ENCODE measurements at regions not wholly inside any gene's neighbourhood (a gene's known extent, or its start where the extent isn't known, plus 50 kb on each side); places are given as distances from the start of the nearest gene placed in this dataset.
"Not testable (repeated sequence)": the region's sequence is repeated elsewhere in the genome, so short reads cannot be mapped to it uniquely, and the experiment has no call there.

DNA sequence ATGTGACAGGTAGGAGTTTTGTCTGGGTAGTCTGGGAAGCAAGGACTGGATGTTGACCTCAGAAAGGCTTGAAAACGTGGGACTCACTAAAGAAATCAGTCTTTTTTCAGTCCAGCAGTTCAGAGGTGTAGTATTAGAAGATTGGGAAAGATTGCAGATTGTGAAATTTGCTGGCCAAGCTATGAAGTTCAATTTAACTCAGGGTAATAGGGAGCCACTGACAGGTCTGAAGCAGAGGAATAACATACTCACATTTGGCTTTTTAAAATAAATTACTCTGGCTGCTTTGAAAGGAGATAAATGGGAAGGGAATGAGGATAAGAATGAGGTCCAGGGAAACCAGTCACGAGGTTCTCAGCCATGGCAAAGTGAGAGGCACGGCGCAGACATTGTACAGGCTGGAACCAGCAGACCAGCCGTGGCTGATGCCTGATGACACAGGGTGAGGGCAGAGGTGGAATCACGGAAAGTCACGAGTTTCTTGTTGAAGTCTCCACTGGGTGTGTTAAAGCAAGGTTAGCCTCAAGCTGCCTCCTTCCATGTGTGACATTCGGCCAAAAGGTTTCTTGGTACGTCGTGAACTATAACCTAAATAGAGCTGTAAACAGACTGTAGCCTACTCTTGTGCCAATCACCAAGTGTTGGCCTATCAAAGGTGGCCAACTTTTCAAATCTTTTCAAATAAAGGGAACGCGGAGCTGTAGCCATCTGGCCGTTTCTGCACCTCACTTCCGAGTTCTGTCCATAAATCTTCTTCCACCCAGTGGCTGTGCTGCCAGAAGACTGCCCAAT, 377.6 kb downstream of the IRS2 start:
- DNase-seq (ENCODE audit: low read depth in 2 of 3, low spot score in 2 of 3): no peak

DNA sequence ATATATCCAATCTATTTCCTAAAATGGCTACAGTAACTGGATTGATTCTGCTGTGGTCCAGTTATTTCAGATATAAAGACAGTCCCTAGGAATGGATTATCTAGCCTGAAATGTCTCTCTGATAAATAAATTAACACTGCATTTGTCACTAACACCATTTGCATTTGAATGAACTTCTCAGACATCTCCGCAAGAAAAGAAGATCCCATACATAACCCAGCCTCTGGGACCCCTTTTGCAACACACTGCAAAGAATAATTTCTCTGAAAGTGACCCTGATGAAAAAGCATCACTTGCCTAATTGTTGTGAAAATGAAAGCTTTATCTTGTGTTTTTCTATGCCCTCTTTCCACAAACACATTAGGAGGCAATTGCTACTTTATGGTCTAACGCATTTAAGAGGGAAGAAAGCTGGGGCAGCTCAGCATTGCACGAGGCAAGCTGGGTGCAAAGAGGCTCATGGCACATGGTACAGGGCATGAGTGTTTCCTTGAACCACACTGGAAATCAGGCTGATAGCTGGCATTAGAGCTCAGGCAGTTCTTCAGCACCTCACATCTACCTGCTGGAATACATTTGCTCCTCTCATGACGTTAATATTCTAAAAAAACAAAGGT, 379.9 kb downstream of the IRS2 start:
- no peak for DNase-seq (ENCODE audit: low read depth in 2 of 3, low spot score in 2 of 3)

DNA sequence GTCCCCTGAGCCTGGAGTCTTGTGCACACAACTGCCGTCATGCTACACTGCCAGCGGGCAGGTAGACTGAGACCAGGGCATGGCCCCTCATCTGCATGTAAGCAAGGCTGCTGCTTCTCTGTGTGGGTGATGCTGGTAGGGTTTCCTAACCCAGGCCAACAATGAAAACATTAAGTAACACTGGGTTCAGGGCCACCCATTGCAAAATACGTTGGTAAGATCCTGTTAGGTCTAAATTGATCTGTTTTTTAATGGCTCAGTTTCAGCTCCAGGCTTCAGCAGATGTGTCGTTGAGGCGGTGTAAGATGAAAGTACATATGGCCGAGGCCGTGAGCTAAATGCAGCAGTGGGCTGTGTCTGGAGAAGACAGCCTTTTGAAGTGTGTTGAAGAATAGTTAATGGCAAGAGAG, 383.4 kb downstream of the IRS2 start:
- DNase-seq (ENCODE audit: low read depth in 2 of 3, low spot score in 2 of 3): no peak

DNA sequence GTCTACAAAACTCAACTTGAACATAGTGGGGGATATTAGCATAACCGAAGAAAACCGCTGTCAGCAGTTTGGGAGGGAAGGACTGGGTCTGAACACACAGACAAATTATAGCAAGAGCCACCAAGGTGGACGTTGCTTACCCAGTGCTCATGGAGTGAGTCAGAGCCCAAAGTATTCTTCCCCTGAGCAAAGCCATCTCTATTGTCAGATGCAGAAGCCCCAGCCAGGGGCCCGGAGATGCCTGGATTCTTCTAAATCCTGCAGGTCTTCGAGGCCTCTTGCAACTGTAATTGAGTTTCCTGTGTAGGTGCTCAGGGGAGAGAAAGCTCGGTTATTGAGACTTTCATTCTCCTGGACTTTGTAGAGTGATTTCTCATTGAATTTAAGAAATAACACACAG, 384.5 kb downstream of the IRS2 start:
- no peak for DNase-seq (ENCODE audit: low read depth in 2 of 3, low spot score in 2 of 3)

DNA sequence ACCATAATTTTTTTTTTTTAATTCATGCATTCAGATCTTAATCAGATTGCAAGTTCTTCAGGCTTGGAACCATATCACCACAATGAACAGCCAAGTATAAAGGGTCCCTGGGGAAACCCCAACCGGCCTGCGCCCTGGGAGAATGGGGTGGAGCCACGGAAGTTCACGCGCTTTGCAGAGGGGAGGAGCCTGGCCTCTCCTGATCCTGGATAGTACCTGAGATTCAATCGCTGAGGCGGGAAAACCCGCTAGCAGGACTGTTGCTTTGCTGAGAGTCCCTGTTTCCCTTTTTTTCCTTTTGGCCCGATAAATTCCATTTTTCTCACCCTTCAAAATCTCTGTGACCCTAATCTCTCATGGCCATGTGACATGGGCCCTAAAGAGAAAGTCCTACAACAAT, 385.1 kb downstream of the IRS2 start:
- DNase-seq (ENCODE audit: low read depth in 2 of 3, low spot score in 2 of 3): no peak

DNA sequence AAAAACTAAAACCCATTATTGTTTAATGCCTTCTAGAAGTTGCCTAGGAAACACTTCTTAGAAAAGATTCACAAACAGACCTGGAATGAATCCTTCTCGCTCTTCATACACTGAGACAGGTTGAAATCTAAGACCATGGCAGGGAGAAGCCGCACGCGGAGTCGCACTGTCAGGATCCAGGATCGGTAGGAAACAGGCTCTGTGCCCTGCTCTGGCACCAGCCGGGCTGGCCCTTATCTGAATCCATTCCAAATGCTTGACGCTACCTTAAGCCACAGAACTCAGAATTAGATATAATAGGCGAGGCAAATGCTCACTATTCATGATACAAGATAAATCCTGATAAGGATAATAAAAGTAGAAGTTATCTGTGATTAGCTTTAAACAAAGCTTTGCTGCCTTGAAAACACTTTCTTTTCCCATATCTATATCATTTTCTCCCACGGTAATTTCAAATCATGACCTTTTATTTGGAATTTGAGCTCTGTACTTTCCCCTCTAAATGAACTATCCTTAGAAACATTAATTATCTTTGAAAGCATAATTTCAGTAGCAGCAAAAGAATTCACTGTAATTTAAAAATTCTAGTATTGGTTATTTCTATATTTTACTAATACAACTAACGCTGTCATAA, 385.6 kb downstream of the IRS2 start:
- no peak for DNase-seq (ENCODE audit: low read depth in 2 of 3, low spot score in 2 of 3)

DNA sequence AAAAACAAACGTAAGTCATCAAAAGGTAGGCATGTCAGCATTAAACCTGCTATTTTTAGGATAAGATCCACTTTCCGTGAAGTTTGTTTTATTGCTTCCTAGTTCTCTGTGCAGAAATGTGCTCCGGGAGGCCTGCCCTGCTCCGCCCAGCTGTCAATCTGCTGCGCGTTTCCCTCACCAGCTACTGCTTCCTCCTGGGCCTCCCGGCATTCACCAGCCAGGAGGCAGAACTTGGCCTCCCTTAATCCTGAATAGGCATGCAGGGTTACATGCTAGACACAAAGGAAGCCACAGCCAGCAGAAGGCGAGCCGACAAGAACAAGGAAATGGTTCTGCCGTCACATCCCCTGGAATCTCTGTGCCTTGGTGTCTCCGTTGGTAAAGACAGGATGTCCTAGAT, 386.2 kb downstream of the IRS2 start:
- no peak for DNase-seq (ENCODE audit: low read depth in 2 of 3, low spot score in 2 of 3)

DNA sequence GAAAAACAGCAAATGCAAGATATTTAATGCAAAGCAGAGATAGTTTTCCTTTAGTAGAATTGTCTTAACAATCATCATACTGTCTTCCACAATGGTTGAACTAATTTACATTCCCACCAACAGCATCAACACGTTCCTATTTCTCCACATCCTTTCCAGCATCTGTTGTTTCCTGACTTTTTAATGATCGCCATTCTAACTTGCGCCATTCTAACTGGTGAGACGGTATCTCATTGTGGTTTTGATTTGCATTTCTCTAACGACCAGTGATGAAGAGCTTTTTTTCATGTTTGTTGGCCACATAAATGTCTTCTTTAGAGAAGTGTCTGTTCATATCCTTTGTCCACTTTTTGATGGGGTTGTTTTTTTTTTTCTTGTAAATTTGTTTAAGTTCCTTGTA, 388.3 kb downstream of the IRS2 start:
- DNase-seq (ENCODE audit: low read depth in 2 of 3, low spot score in 2 of 3): not testable (repeated sequence)

DNA sequence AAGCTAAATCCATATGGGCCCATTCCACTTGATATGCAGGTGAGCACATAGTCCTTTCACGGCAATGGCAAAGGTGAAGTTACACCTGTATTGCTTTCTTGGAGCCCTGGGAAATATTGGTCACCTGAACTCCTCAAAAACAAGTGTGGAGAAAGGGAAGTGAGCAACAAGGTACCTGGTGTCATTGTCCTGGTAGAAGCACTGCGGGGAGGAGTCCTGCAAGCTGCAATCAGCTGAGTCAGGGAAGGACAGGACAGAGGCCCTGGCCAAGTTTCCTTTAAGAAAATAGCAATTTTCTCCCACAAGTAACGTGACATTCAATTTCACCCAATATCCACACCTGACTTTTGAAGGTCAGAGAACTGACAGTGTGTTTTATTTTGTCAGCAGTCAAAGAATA, 389.1 kb downstream of the IRS2 start:
- DNase-seq (ENCODE audit: low read depth in 2 of 3, low spot score in 2 of 3): no peak

DNA sequence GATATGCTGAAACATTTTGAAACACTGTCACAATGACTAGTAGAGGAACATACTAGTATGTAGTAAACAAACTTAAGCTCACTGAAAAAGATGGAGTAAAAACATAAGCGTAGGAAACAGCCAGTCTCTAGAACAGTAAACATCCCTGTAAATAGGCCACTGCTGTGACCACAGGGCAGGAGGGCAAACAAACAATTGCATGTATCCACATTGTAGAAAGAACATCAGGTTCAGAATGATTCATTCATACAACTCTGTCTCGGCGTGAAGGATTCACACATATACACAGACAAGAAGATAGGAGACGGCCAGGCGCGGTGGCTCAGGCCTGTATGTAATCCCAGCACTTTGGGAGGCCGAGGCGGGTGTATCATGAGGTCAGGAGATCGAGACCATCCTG, 390.1 kb downstream of the IRS2 start:
- DNase-seq (ENCODE audit: low read depth in 2 of 3, low spot score in 2 of 3): no peak

DNA sequence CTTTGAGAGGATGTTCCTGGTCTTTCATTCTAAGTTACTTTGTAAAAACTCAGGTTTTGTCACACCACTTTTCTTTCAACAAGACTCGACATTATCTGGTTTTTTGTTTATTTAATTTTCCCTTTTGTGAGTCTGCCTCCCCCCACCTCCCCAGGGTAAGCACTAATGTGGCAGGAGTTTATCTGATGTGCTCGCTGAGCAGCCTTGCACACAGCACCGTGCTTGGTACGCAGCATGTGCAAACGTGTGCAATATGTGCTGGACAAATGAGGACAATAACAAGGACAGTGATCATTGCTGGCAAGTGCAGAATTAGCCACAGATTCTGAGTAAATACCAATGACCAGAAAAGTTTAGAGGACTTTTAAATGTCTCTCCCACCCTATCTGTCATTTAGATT, 391.4 kb downstream of the IRS2 start:
- DNase-seq (ENCODE audit: low read depth in 2 of 3, low spot score in 2 of 3): no peak

DNA sequence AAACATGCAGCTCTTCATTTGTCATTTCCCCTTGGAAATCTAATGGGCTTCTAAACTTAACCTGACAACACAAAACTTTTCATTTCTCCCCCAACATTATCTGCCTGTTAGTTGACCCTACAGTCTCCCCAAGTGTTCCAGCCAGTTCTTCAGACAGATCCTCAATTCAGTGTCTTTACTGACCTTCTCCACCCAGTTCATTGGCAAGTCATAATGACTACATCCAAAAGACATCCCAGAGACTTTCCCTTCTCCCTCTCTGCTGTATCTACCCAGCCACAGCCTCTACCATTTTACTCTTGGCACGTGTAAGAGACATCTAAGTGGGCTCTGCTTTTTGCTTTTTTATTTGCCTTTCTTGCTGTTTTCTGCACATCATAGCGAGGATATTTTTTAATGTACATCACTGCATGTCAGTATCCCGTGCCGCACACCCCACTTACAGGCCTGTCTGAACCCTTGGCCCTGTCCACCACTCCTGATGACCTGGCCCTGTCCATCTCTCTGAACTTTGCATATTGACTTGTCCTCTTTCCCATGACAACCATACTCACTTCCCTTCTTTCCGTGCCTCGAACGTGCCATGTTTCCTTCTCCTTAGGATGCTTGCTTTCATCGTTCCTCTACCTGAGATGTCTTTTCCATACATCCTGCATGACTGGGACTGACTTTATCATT, 391.9 kb downstream of the IRS2 start:
- no peak for DNase-seq (ENCODE audit: low read depth in 2 of 3, low spot score in 2 of 3)

DNA sequence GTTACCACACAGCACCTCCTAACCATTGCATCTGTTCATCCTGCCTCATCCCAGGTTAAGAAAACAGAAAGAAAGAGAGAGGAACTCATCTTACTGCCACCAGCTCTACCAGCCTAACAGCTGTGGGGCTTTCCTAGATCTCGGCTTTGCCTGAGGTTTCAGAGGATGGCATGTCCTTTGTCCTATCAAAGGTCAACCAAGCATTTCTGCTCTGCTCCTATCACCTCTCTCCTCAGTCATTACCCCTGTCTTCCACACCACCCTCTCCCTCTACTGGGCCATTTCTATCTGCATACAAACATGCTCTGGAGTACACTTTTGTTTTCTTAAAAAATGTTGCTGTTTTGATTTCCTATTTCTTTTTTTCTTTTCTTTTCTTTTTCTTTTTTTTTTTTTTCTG, 393.3 kb downstream of the IRS2 start:
- DNase-seq (ENCODE audit: low read depth in 2 of 3, low spot score in 2 of 3): no peak

DNA sequence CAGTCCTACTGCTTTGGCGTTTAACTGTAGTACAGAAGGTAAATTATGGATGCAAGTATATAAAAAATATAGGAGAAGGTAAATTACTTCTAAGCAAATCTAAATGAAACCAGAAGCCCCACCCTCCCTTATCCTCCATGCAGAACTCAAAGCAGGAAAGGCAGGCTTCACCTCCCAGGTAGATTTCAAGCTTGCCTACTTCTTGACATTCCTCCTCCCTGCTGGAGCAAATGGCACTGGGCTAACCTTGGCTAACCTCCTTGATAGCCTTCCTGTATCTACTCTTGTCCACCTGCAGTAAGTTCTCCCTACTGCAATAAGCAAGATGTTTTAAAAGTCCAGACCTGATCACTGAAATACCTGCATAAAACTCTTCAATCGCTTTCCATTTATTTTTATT, 396.0 kb downstream of the IRS2 start:
- no peak for DNase-seq (ENCODE audit: low read depth in 2 of 3, low spot score in 2 of 3)

DNA sequence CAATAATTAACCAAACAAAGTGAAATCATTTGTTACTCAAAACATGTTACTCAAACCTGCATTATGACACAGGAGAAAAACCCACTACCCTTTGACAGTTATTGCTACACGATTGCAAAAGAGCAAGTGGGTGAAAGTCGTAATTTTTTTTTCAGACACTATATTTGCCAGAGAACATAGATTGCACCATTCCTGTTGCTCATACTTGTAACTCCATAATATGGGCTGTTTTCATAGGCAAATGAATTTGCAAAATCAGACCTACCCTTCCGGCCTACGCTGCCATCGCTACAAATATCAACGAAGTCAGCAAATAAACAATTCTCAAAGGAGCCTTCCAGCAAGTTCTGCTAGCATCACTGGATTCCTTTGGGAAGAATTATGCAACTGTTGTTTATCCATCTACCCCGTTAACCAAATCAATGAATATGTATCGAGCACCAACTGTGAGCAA, 396.5 kb downstream of the IRS2 start:
- DNase-seq (ENCODE audit: low read depth in 2 of 3, low spot score in 2 of 3): no peak

DNA sequence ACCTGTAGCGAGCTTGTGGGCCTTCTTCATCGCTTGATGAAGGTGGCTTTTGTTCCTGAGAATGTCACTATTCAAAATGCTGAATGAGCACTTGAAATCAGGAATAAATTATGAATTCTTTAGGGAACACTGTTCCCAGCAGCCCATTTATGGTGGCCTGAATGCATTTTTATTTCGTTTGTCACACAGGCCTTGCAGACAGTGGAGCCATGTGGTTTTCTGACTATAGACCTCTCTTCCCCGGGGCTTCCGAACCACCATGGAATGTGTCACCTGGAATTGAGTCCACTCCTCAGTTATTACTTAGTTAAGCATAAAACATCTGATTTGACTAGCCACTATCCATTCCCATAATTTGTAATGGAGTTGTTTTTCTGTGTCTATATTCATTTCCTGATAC, 396.9 kb downstream of the IRS2 start:
- no peak for DNase-seq (ENCODE audit: low read depth in 2 of 3, low spot score in 2 of 3)

DNA sequence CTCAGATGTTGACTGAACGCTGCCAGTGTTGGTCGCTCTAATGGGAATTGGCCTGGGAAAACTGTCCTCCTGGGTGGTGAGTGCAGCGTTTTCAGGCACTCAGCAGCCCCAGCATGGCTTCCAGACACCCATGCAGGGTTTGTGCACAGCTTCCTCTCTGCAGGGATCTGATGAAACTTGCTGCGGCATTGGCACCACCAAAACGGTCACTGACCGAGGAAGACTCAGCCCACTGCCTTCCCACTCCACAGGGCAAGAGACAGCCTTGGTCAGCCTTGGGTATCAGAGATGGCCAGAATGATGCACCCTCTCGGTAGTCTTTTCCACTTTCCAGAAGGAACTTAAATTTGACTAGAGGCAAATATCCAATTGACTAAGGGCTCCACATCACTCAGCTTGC, 398.9 kb downstream of the IRS2 start:
- no peak for DNase-seq (ENCODE audit: low read depth in 2 of 3, low spot score in 2 of 3)

DNA sequence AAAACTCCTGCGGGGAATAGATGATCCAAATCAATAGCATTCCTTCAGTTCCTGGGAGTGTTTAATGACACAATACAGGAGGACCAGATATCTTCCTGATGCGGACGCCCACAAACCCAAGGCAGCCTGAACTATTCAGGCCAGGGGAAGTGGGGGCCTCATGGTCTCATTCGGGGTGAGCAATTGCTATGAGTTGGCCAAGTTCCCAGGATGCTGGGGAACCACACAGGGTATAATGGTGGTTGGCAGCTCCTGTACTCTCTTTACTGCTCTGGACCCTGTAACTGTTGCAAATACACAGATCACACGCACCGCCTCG, 401.2 kb downstream of the IRS2 start:
- peak in 1 of 3 donors; percentile 6 for DNase-seq (ENCODE audit: low read depth in 2 of 3, low spot score in 2 of 3)

DNA sequence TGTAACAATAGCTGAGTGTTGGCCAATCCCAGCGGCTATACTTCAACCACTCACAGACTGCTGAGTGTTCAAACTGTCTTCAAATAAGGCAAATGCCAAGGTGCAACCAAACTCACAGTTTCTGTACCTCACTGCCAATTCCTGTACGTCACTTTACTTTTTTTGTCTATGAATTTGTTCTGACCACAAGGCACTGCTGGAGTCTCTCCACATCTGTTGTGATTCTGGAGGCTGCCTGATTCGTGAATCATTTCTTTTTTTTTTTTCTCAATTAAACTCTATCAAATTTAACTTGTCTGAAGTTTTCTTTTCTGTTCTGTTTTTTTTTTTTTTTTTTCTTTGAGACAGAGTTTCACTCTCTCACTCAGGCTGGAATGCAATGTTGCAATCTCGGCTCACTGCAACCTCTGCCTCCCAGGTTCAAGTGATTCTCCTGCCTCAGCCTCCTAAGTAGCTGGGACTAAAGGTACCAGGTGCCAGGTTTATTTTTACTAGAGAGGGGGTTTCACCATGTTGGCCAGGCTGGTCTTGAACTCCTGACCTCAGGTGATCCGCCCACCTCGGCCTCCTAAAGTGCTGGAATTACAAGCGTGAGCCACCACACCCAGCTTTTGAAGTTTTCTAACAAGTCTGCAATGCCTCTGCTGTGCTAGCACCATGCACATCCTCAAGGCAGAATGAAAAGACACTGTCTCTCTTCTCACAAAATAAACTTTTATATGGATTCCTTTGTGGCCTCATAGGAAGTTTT, 401.7 kb downstream of the IRS2 start:
- DNase-seq (ENCODE audit: low read depth in 2 of 3, low spot score in 2 of 3): no peak

DNA sequence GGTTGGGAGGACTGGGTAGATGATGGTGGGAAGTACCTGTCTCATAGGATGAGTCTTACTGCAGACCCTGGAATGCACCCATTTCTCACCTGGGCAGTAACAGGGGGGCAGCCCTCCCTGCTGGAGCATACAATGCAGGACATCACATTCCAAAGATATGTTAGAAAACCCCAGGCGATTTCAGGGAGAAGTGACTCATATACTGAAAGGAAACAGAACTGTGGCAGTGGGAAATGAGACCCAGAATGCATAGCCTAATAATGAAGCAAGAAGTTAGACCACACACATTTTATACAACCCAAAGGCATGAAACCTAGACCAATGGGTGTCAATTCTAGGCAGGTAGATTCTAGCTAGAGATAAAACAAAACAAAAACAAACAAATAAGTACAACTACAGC, 402.7 kb downstream of the IRS2 start:
- no peak for DNase-seq (ENCODE audit: low read depth in 2 of 3, low spot score in 2 of 3)

Data from hematopoietic multipotent progenitor cell (in vitro differentiated cells).